Ovary (tissue), 7 donors: ENCODE measurements at regions not wholly inside any gene's neighbourhood (a gene's known extent, or its start where the extent isn't known, plus 50 kb on each side); places are given as distances from the start of the nearest gene placed in this dataset.

ENCODE experiments used
- DNase-seq, 5 donors: peaks; one replicate each; pipeline ENCODE4 v3.0.0-alpha.2; 2019 to 2020
- H3K27ac ChIP-seq, 2 donors: fragments of 200-600 bp; one replicate each; pipeline versions ENCODE4 v1.5.1 to v1.8.0; 2019 to 2022
- H3K27me3 ChIP-seq: fragments of 200-600 bp; one replicate; pipeline ENCODE4 v1.8.0; 2022
- H3K36me3 ChIP-seq: fragments of 200-600 bp; sonication (generic); one replicate; pipeline ENCODE4 v1.5.1; 2019
- H3K4me1 ChIP-seq: one replicate; pipeline ENCODE4 v1.8.1; 2013; ENCODE audit warnings: mild to moderate bottlenecking, moderate library complexity; ENCODE audit not compliant: insufficient read depth
- H3K4me3 ChIP-seq: fragments of 200-600 bp; sonication (generic); one replicate; pipeline ENCODE4 v1.5.1; 2017
- H3K9me3 ChIP-seq, 2 donors: fragments of 200-600 bp in 1 of 2; sonication (generic) in 1 of 2; one replicate each; pipeline versions ENCODE4 v1.5.1 to v1.8.1; 2013 to 2019; ENCODE audit warnings: mild to moderate bottlenecking in 1 of 2, moderate library complexity in 1 of 2
- EP300 ChIP-seq: sonication (generic); formaldehyde crosslinking; IDR thresholded peaks from one replicate; pipeline ENCODE4 v1.6.1; 2017; ENCODE audit warnings: antibody characterized with exemption
- POLR2A ChIP-seq: fragments of 450-650 bp; IDR thresholded peaks from one replicate; pipeline ENCODE4 v1.6.1; 2017; ENCODE audit warnings: antibody characterized with exemption, mild to moderate bottlenecking, moderate library complexity
- WGBS, 3 donors: extraction: QIAGEN DNeasy Blood & Tissue Kit in 1 of 3; methylation state at CpG; one replicate each; pipeline versions ENCODE4 v1.1.5 to v1.1.7; 2013 to 2017; 5-methylcytosine and 5-hydroxymethylcytosine counted together
- intact Hi-C, 4 donors: fragments of 100-400 bp; cut with DNase I; formaldehyde crosslinking; loops; one replicate each; pipeline versions ENCODE4 v1.11.0 to v1.15.1; 2022 to 2023
- TF ChIP-seq, protein P1 (sequence below), 3 donors: fragments of 450-650 bp in 2 of 3; fragments of 200-600 bp in 1 of 3; IDR thresholded peaks; one replicate each; pipeline versions ENCODE4 v1.5.1 to v1.8.0; 2016 to 2022; ENCODE audit warnings: antibody characterized with exemption in 3 of 3, mild to moderate bottlenecking in 1 of 3
- donor health status: DM: no; HTN: no; CAD: no; lungs with moderate emphysema.
- donor health status: DM: no; HTN: no; CAD: no.
- donor health status: Bipolar disorder and iron deficiency.
- donor health status: DM: no; HTN: no; CAD: no.
- donor health status: DM: yes; HTN: yes; CAD: no.

GRCh38 chr5:161152415-161152940 is 300.5 kb upstream of the ATP10B start:
- Histone ChIP-seq H3K36me3 (no peaks in the 10 kb centered on the region), H3K4me3 (no peak overlapping the region), H3K27me3 (no peaks in the 10 kb centered on the region), H3K27ac (no peak overlapping the region), H3K4me1 (no peaks in the 10 kb centered on the region), H3K9me3 (no peaks in the 10 kb centered on the region)
- TF ChIP-seq, protein P1, sequence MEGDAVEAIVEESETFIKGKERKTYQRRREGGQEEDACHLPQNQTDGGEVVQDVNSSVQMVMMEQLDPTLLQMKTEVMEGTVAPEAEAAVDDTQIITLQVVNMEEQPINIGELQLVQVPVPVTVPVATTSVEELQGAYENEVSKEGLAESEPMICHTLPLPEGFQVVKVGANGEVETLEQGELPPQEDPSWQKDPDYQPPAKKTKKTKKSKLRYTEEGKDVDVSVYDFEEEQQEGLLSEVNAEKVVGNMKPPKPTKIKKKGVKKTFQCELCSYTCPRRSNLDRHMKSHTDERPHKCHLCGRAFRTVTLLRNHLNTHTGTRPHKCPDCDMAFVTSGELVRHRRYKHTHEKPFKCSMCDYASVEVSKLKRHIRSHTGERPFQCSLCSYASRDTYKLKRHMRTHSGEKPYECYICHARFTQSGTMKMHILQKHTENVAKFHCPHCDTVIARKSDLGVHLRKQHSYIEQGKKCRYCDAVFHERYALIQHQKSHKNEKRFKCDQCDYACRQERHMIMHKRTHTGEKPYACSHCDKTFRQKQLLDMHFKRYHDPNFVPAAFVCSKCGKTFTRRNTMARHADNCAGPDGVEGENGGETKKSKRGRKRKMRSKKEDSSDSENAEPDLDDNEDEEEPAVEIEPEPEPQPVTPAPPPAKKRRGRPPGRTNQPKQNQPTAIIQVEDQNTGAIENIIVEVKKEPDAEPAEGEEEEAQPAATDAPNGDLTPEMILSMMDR (IDR thresholded peaks at IDR 0.05) = no peak
- TF ChIP-seq EP300 (no peak), POLR2A (no peak)
- 80 to 86% (median 80%) methylated on average over 2 of the region's 2 CpGs for WGBS, 3 donors
- intact Hi-C loops = no loop called here
- DNase-seq = no peak

DNA sequence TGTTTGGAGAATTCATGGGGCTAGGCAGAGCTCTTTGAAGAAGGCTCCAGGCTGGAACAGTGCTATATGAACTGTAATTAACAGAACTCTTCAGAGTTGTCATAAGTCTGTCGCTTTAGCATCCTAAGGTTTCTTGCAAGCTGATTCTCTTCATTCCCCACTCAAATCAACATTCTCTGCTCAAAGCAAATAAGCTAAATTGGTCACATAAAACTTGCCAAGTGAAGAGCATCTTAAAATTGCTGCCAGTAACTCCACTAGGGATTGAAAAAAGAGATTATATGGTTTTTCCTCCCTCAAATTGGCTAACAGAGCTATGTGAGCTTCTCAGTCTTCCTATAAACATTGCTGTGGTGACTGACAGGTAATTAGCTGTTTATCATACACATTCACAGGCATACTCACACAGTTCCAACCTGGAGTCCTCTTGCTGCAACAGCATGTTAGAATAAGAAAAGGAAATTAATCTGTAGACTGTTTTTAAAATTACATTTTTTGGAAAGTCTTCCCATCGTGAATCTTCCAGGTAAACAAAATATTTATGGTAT is 298.5 kb upstream of the ATP10B start:
- no peak overlapping the region for H3K27ac ChIP-seq
- H3K36me3 ChIP-seq = no peaks in the 10 kb centered on the region
- intact Hi-C loops = no loop called here
- 62 to 78% (median 63%) methylated on average over 2 of the region's 2 CpGs for WGBS, 3 donors
- TF ChIP-seq EP300 (no peak), POLR2A (no peak)
- TF ChIP-seq, protein P1 (IDR thresholded peaks at IDR 0.05) = no peak
- no peaks in the 10 kb centered on the region for H3K9me3 ChIP-seq
- no peaks in the 10 kb centered on the region for H3K27me3 ChIP-seq
- DNase-seq = no peak
- H3K4me3 ChIP-seq = no peak overlapping the region
- no peaks in the 10 kb centered on the region for H3K4me1 ChIP-seq

- Histone ChIP-seq H3K36me3 (no peaks in the 10 kb centered on the region), H3K27me3 (no peaks in the 10 kb centered on the region), H3K9me3 (no peaks in the 10 kb centered on the region), H3K27ac (no peak overlapping the region), H3K4me1 (no peaks in the 10 kb centered on the region), H3K4me3 (no peak overlapping the region)
- no peak for DNase-seq
- no peak for TF ChIP-seq EP300
- TF ChIP-seq, protein P1 (IDR thresholded peaks at IDR 0.05) = no peak
- no peak for TF ChIP-seq POLR2A
- intact Hi-C loops = no loop called here
Observed at GRCh38 chr5:161149078-161149477, 297.1 kb upstream of the ATP10B start.

DNA sequence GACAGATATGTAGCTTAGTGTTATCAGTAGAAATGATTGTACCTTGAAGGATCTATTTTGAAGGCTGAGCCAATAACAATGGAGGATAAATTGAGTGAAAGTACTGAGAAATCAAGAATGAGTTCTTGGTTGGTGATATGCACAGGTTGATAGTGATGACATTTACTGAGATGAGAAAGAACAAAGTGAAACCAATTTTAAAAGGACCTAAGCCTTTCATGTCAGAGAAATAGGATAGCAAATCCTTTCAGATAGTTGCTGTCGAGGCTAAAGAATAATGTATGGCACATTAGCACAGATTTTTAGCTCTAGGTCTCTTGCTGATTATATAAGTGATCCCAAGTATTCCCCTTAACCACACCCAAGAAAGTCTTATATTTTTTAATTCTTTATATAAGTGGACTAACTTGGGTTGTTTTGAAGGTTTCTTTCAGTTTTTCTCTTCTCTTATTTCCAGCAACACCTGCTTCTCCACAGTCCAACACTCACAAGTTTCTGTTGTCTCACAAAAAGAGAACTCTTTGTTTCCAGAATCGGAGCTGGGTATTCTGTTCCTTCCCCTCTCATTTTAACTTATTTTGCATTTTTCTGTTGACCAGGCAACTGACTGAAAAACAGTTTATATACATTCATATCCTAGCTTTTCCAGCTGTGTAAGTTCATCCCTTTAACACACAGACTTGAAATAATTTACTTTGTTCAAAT is 286.9 kb upstream of the ATP10B start:
- Histone ChIP-seq H3K9me3 (no peaks in the 10 kb centered on the region), H3K36me3 (no peaks in the 10 kb centered on the region), H3K4me1 (no peaks in the 10 kb centered on the region), H3K4me3 (no peak overlapping the region), H3K27ac (no peak overlapping the region), H3K27me3 (no peaks in the 10 kb centered on the region)
- DNase-seq = no peak
- no peak for TF ChIP-seq EP300
- TF ChIP-seq, protein P1 (IDR thresholded peaks at IDR 0.05) = no peak
- no peak for TF ChIP-seq POLR2A
- WGBS, 3 donors = 62 to 70% (median 64%) methylated on average over 2 of the region's 2 CpGs
- intact Hi-C loops = no loop called here
